ENCODE measurements at regions not wholly inside any gene's neighbourhood (a gene's known extent, or its start where the extent isn't known, plus 50 kb on each side); places are given as distances from the start of the nearest gene placed in this dataset.
A peak's percentile ranks its signal among the peaks of the same experiment; 100 is the strongest.
"Not testable (repeated sequence)": the region's sequence is repeated elsewhere in the genome, so short reads cannot be mapped to it uniquely, and the experiment has no call there.

- ATAC-seq (no peak), DNase-seq (no peak)
- intact Hi-C loops (cut with DNase I), result no loop called here
Measured at GRCh38 chr7:136480901-136481300, 387.6 kb upstream of the CHRM2 start.

GRCh38 chr7:136479922-136480321, 388.5 kb upstream of the CHRM2 start:
- ATAC-seq (no peak), DNase-seq (no peak)
- intact Hi-C loops (cut with DNase I), result no loop called here

GRCh38 chr7:136470179-136470578, 398.3 kb upstream of the CHRM2 start:
- no peak for DNase-seq
- ATAC-seq, result no peak

DNA sequence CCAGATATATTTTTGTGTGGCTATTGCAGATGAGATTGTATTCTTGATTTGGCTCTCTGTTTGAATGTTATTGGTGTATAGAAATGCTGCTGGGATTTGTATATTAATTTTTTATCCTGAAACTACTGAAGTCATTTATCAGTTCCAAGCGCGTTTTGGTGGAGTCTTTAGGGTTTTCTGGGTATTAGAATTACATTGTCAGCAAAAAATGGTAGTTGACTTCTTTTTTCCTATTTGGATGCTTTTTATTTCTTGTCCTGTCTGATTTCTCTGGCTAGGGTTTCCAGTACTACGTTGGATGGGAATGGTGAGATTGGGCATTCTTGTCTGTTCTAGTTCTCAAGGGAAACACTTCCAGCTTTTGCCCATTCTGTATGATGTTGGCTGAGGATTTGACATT, 415.5 kb upstream of the CHRM2 start:
- ATAC-seq (no peak), DNase-seq (no peak)
- intact Hi-C loops (cut with DNase I), result no loop called here

More at GRCh38 chr7:136470179-136470578, 398.3 kb upstream of the CHRM2 start:
- intact Hi-C loops (cut with DNase I), result no loop called here

DNA sequence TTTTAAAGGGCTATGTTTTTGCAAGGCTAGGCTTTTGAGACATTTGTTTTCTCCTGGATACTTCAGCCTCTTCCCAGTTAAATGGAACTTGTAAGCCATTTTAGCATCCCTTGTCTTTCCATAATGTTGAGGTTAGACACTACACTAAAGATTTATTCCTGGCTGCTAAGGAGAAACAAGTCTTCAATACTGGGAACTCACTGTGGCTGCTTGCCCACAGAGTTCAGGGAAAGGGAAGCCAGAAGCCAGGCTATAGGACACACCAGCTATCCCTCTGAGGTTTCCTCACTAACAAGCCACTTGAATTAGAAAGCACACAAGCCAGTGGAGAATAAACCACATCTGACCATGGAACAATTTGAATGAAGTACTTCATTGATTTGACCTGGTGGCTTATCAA, 421.7 kb upstream of the CHRM2 start:
- intact Hi-C loops (cut with DNase I), result no loop called here
- ATAC-seq (no peak), DNase-seq (no peak)

- DNase-seq (no peak), ATAC-seq (no peak)
- intact Hi-C loops (cut with DNase I), result no loop called here
Measured at GRCh38 chr7:136441835-136442234, 426.6 kb upstream of the CHRM2 start.

DNA sequence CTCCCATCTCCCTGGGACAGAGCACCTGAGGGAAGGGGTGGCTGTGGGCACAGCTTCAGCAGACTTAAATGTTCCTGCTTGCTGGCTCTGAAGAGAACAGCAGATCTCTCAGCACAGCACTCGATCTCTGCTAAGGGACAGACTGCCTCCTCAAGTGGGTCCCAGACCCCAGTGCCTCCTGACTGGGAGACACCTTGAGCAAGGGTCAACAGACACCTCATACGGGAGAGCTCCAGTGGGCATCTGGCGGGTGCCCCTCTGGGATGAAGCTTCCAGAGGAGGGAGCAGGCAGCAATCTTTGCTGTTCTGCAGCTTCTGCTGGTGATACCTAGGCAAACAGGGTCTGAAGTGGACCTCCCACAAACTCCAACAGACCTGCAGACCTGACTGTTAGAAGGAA, 436.7 kb upstream of the CHRM2 start:
- DNase-seq; intact Hi-C loops (cut with DNase I); ATAC-seq: not testable (repeated sequence)

- no peak for DNase-seq
- ATAC-seq, result no peak
- intact Hi-C loops (cut with DNase I), result no loop called here
Measured at GRCh38 chr7:136424058-136424457, 444.4 kb upstream of the CHRM2 start.

- ATAC-seq; DNase-seq; intact Hi-C loops (cut with DNase I): not testable (repeated sequence)
Measured at GRCh38 chr7:136419740-136420139, 442.6 kb upstream of the MTPN start.

DNA sequence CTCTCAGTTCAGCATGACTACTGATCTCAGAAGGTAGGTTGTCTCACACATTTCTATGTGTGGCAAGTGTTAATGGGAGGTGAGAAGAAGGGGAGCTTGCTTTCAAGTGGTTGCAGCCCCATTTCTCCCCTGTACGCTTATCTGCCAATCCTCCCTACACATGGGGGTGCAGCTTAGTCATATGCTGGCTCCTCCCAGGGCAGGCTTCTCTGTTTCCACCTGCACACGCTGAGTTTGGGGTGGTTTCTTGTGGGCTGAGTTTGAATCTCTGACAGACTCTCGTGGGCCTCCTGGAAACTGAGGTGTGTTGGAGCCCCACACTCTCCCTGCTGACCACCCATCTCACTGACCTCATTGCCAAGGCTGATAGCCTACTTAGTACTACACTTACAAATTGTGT, 435.8 kb upstream of the MTPN start:
- intact Hi-C loops (cut with DNase I), result no loop called here
- ATAC-seq (no peak), DNase-seq (no peak)

DNA sequence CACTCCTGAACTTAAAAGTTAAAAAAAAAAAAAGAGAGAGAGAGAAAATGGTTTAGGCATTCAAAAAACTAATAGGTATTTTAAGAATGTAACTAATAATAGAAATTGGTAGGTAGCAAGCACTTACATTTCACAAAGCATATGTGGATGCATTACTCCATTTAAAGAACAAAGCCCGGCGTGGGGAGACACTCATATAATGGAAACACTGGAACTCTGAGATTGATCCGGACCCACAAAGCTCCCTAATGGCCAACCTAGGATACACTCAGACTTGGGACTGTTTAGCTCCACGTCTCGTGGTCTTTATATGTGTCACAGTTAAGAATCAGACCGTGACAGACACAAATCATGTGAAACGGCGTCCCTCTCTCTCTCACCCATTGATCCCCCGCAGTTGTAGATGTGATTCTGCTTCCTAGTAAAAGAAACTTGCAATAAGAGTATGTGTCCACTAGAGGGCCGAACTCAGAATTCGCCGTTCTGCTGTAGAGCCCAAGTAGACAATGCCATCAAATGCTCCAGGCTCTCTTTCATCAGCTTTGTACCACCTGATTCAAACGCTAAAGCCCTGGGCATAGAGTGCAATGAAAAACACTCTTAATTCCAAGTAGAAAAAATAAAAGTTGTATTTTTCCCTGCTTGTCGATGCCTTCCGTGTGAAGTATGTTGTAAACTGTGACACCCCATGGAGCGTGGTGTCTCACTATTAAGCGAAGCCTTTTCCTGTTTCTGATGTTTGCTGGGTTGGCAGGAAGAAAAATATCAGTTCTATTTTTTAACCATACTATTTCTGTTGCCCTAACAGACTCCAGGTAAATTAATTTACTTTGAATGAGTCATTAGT, 429.0 kb upstream of the MTPN start:
- no peak for DNase-seq
- intact Hi-C loops (cut with DNase I), result loop anchor here in 1 of 2 donors (5.0 to 10.0 kb wide), 2 partner anchors 686 to 1039 kb away; no protein-coding TSS in a partner anchor
- peak; percentile 67 for ATAC-seq

- intact Hi-C loops (cut with DNase I), result loop anchor here in 1 of 2 donors (10.0 kb wide), 1 partner anchor 1041 kb away; no protein-coding TSS in a partner anchor
- DNase-seq (no peak), ATAC-seq (no peak)
Measured at GRCh38 chr7:136403591-136403990, 426.4 kb upstream of the MTPN start.

DNA sequence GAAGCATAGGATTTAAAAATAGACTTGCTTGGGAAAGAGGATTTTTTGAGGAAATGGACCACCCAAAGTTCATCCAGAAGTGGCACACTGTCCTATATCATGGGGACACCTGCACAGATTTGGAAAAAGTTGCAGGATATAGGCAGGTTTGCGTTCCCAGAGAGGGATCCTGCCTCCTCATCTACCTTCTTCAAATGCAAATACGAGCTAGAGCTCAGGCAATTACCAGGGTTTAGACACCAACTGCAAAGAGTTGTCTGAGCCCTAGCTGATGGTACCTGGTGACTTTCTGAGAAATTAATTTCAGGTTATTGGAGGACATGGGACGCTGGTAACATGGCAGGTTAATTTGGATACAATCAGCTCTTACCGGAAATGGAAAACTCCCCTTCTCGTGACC, 423.7 kb upstream of the MTPN start:
- intact Hi-C loops (cut with DNase I), result loop anchor here in 1 of 2 donors (10.0 kb wide), 1 partner anchor 1044 kb away; no protein-coding TSS in a partner anchor
- DNase-seq (no peak), ATAC-seq (no peak)

DNA sequence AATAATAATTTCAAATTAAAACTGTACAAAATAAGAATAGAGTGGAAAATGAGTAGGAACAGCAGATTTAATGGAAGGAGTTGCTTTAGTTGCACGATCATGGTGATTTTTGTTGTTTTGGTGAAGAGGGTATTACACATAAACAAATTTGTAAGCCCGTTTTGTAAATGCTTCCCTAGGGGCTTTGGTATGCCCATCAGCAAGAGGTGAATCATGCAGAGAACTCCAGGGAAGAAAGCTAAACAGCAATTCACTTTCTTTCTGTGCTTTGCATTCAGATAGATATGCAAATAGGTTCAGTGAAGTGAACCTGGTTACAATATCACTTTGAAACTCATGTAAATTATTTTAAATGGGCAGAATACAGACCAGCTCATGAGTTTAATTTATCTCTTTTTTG, 422.2 kb upstream of the MTPN start:
- ATAC-seq (no peak), DNase-seq (no peak)
- intact Hi-C loops (cut with DNase I), result no loop called here

GRCh38 chr7:136392856-136393255, 415.7 kb upstream of the MTPN start:
- no peak for DNase-seq
- intact Hi-C loops (cut with DNase I), result no loop called here
- ATAC-seq, result no peak

DNA sequence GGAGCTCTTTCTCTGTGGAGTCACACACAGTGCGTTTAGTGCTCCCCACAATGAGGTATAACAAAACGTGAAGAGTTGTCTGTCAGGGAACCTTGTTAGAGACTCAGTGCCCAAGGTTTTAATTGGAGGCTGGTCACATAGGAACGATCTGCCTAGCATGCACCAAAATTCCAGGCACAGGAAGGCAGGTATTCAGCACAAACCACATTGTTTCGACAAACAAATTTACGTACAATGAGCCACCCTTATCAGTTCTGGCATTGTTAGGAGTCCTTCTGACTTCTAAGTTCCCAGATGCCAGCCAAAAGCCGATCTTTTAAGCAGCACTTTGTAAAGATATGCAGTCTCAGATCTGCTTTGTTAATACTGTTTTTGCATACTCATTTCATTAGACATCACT, 414.2 kb upstream of the MTPN start:
- no peak for DNase-seq
- intact Hi-C loops (cut with DNase I), result no loop called here
- no peak for ATAC-seq

- ATAC-seq, result no peak
- DNase-seq, result no peak
- intact Hi-C loops (cut with DNase I), result no loop called here
Measured at GRCh38 chr7:136389933-136390332, 412.8 kb upstream of the MTPN start.

- DNase-seq, result no peak
- intact Hi-C loops (cut with DNase I), result no loop called here
- no peak for ATAC-seq
Measured at GRCh38 chr7:136386876-136387275, 409.7 kb upstream of the MTPN start.

DNA sequence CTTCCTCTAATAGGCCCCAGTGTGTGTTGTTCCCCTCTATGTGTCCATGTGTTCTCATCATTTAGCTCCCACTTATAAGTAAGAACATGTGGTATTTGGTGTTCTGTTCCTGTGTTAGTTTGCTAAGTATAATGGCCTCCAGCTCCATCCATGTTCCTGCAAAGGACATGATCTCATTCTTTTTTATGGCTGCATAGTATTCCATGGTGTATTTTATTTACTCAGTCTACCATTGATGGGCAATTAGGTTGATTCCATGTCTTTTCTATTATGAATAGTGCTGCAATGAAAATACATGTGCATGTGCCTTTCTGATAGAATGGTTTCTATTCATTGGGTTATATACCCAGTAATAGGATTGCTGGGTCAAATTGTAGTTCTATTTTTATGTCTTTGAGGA, 394.2 kb upstream of the MTPN start:
- ATAC-seq; intact Hi-C loops (cut with DNase I); DNase-seq: not testable (repeated sequence)

- DNase-seq, result no peak
- ATAC-seq, result no peak
- intact Hi-C loops (cut with DNase I), result no loop called here
Measured at GRCh38 chr7:136370137-136370536, 393.0 kb upstream of the MTPN start.

GRCh38 chr7:136369225-136369624, 392.1 kb upstream of the MTPN start:
- ATAC-seq (no peak), DNase-seq (no peak)
- intact Hi-C loops (cut with DNase I), result no loop called here
